Activated B cell treated with CpG ODN at 0.5 μM for 24 hours (primary cell): ENCODE measurements at regions not wholly inside any gene's neighbourhood (a gene's known extent, or its start where the extent isn't known, plus 50 kb on each side); places are given as distances from the start of the nearest gene placed in this dataset.

Experiments
- ATAC-seq: fragments of 200-7000 bp; cut with Tn5 transposase; one replicate; pipeline ENCODE4 v1.10.0; 2021; ENCODE audit warnings: low read depth, mild to moderate bottlenecking, moderate library complexity
- CTCF ChIA-PET: fragments of 350-600 bp; sonication (Branson Sonifier 250); formaldehyde crosslinking; loops from one replicate; lab custom pipeline; 2021; ENCODE audit warnings: antibody characterized with exemption; lab: Charles Lee
- POLR2A ChIA-PET: fragments of 350-600 bp; sonication (Branson Sonifier 250); formaldehyde crosslinking; loops from one replicate; lab custom pipeline; 2021; ENCODE audit warnings: antibody characterized with exemption; lab: Charles Lee
- DNase-seq: peaks from one replicate; pipeline ENCODE4 v3.0.0; 2022
- H3K27ac Mint-ChIP-seq: one replicate; pipeline ENCODE4 v1.8.0; 2020; ENCODE audit warnings: mixed read lengths
- H3K27me3 Mint-ChIP-seq: one replicate; pipeline ENCODE4 v1.8.0; 2021; ENCODE audit warnings: mixed read lengths
- H3K36me3 Mint-ChIP-seq: one replicate; pipeline ENCODE4 v1.8.0; 2021; ENCODE audit warnings: low read depth, mixed read lengths
- H3K4me1 Mint-ChIP-seq: one replicate; pipeline ENCODE4 v1.8.0; 2021; ENCODE audit warnings: mixed read lengths
- H3K4me3 Mint-ChIP-seq: one replicate; pipeline ENCODE4 v1.8.0; 2020; ENCODE audit warnings: mild to moderate bottlenecking, mixed read lengths
- H3K9me3 Mint-ChIP-seq: one replicate; pipeline ENCODE4 v1.8.0; 2020; ENCODE audit warnings: mixed read lengths
- CTCF ChIP-seq: fragments of 200-600 bp; IDR thresholded peaks from one replicate; pipeline ENCODE4 v1.8.0; 2022; ENCODE audit warnings: antibody characterized with exemption, mild to moderate bottlenecking
- intact Hi-C: fragments of 100-400 bp; cut with micrococcal nuclease; formaldehyde crosslinking; loops from one replicate; pipeline ENCODE4 v1.15.1; 2024

- DNase-seq (no peak), ATAC-seq (no peak)
- Mint-ChIP-seq H3K4me1 (no peaks in the 10 kb centered on the region), H3K27ac (no peak overlapping the region), H3K9me3 (no peaks in the 10 kb centered on the region), H3K4me3 (no peak overlapping the region), H3K27me3 (no peaks in the 10 kb centered on the region), H3K36me3 (no peaks in the 10 kb centered on the region)
- CTCF ChIA-PET = no interaction called here
- POLR2A ChIA-PET = no interaction called here
- TF ChIP-seq CTCF = no peak
- intact Hi-C loops = no loop called here
Measured at GRCh38 chr9:87063246-87063645, 115.9 kb upstream of the GAS1 start.

- no peaks in the 10 kb centered on the region for H3K27me3 Mint-ChIP-seq
- CTCF ChIA-PET = no interaction called here
- intact Hi-C loops = no loop called here
- H3K4me3 Mint-ChIP-seq = no peak overlapping the region
- H3K9me3 Mint-ChIP-seq = no peaks in the 10 kb centered on the region
- DNase-seq (no peak), ATAC-seq (no peak)
- no peaks in the 10 kb centered on the region for H3K36me3 Mint-ChIP-seq
- POLR2A ChIA-PET = no interaction called here
- TF ChIP-seq CTCF = no peak
- no peak overlapping the region for H3K27ac Mint-ChIP-seq
- H3K4me1 Mint-ChIP-seq = no peaks in the 10 kb centered on the region
Measured at GRCh38 chr9:87063871-87064270, 116.6 kb upstream of the GAS1 start.

- Mint-ChIP-seq H3K27ac (no peak overlapping the region), H3K4me1 (no peaks in the 10 kb centered on the region), H3K36me3 (no peaks in the 10 kb centered on the region), H3K9me3 (no peaks in the 10 kb centered on the region), H3K4me3 (no peak overlapping the region), H3K27me3 (no peaks in the 10 kb centered on the region)
- ATAC-seq = no peak
- POLR2A ChIA-PET = no interaction called here
- intact Hi-C loops = no loop called here
- DNase-seq = no peak
- TF ChIP-seq CTCF = no peak
- CTCF ChIA-PET = no interaction called here
Measured at GRCh38 chr9:87064311-87064710, 117.0 kb upstream of the GAS1 start.

GRCh38 chr9:87065981-87066380, 118.7 kb upstream of the GAS1 start:
- Mint-ChIP-seq H3K4me3 (no peak overlapping the region), H3K9me3 (no peaks in the 10 kb centered on the region), H3K27ac (no peak overlapping the region), H3K27me3 (no peaks in the 10 kb centered on the region), H3K36me3 (no peaks in the 10 kb centered on the region), H3K4me1 (no peaks in the 10 kb centered on the region)
- ChIA-PET POLR2A (no interaction called here), CTCF (no interaction called here)
- intact Hi-C loops = no loop called here
- DNase-seq (no peak), ATAC-seq (no peak)
- no peak for TF ChIP-seq CTCF

GRCh38 chr9:87067426-87067825, 120.1 kb upstream of the GAS1 start:
- ChIA-PET POLR2A (no interaction called here), CTCF (no interaction called here)
- no peaks in the 10 kb centered on the region for H3K27me3 Mint-ChIP-seq
- H3K9me3 Mint-ChIP-seq = no peaks in the 10 kb centered on the region
- H3K36me3 Mint-ChIP-seq = no peaks in the 10 kb centered on the region
- intact Hi-C loops = no loop called here
- no peak for TF ChIP-seq CTCF
- no peak overlapping the region for H3K27ac Mint-ChIP-seq
- no peaks in the 10 kb centered on the region for H3K4me1 Mint-ChIP-seq
- ATAC-seq = no peak
- no peak for DNase-seq
- no peak overlapping the region for H3K4me3 Mint-ChIP-seq
